GM18520 (cell line): ENCODE measurements at regions not wholly inside any gene's neighbourhood (a gene's known extent, or its start where the extent isn't known, plus 50 kb on each side); places are given as distances from the start of the nearest gene placed in this dataset.
A peak's percentile ranks its signal among the peaks of the same experiment; 100 is the strongest.
"Not testable (repeated sequence)": the region's sequence is repeated elsewhere in the genome, so short reads cannot be mapped to it uniquely, and the experiment has no call there.

Experiments
- ATAC-seq: cut with Tn5 transposase; IDR thresholded peaks from one replicate; pipeline ENCODE4 v1.9.1; 2021; ENCODE audit not compliant: unreplicated experiment

GRCh38 chr2:111315188-111315917 lies 194.6 kb downstream of the BCL2L11 start:
- peak; percentile 44 for ATAC-seq

DNA sequence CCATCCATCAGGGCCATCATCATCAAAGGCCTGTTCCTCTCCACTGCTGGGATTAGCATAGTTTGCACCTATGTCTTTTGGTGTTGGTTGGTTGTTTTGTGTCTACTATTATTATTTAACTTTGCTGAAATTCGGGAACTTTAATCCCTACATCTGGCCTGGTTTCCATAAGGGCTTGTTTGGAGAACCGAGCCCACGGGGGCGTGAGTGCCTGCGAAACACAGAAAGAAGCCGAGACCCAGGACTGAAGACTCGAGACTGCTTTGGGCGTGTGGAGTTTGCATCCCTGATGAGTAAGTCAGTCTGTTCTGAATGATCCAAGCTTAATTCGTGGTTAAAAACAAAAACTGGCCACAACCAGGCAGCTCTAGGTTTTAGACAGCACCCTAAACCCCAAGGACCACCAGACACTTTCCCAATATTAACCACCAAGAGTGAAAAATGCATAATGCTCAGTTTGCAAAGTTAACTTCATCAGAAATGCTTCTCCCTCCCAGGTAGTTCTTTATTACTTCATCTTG lies 195.6 kb downstream of the BCL2L11 start:
- ATAC-seq = not testable (repeated sequence)

GRCh38 chr2:111316881-111317549 lies 196.3 kb downstream of the BCL2L11 start:
- ATAC-seq = not testable (repeated sequence)

- not testable (repeated sequence) for ATAC-seq
Measured at GRCh38 chr2:111319552-111319951, 198.8 kb downstream of the BCL2L11 start.

DNA sequence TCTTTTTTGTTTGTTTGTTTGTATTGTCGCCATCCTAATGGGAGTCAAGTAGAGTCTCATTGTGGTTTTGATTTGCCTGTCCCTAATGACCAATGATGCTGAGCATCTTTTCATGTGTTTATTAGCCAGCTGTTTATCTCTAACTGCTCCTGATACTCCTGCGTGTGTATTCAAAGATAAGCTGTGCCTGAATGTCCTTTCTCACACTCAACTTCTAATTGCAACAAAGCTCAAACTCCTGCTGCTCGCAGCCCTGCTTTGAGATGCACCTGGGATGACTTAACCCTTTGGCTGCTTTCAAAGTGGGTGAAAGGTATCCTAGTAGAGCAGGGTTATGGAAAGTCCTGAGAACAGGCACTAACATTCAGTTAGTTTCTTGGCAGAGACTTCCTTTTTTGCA lies 199.6 kb downstream of the BCL2L11 start:
- not testable (repeated sequence) for ATAC-seq

DNA sequence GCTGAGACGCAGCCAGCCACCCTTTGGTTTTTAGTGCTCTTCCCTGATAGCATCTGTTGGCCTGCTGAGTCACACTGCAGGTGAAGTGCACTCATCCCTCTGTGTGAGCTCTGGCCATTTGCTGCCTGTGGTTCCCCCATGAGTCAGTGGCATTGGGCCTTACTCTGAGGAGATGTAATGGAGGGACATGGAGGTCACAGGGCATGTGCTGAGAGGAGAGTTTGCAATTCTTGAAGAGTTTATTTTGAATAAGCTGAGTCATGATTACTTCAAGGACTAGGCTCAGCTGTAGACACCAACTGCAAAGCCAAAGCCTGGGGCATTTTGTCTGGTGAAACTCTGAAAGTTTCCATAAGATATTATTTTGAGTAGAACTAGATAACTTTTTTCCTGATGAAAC lies 200.3 kb downstream of the BCL2L11 start:
- not testable (repeated sequence) for ATAC-seq

DNA sequence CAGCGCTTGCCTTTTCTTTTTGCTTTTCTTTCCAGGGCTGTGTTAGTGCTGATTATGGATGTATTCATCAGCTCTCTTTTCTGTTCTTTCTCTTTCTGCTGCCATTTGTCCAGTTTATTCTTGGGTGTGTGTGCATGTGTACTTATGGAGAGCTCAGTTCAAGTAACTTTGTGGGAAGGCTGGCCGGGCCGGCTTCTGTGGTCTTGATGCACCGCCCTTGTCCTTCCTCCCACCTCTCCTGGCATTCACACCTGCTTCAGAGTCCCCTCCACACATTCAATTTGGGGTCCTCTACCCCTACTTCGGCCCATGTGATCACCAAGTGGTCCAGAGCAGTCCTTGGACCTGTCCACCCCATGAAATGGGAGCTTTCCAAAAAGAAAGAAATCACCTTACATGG lies 202.7 kb downstream of the BCL2L11 start:
- ATAC-seq = not testable (repeated sequence)

DNA sequence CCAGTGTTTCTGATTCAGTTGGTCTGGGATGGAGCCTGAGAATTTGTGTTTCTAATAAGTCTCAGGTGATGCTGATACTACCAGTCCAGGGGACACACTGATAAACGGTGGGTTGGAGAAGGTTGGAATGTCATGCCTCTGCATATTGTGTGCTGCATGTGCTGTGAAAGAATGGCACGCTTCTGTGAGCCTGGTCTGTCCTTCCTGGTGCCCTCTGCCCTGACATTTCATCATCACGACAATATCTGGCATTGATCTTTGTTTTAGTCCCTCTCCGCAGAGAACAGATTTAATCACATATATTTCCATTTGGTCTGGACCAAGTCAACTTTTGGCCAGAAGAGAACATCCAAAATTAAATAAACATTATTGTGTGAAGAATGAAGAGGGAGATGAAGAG lies 207.0 kb downstream of the BCL2L11 start:
- not testable (repeated sequence) for ATAC-seq

DNA sequence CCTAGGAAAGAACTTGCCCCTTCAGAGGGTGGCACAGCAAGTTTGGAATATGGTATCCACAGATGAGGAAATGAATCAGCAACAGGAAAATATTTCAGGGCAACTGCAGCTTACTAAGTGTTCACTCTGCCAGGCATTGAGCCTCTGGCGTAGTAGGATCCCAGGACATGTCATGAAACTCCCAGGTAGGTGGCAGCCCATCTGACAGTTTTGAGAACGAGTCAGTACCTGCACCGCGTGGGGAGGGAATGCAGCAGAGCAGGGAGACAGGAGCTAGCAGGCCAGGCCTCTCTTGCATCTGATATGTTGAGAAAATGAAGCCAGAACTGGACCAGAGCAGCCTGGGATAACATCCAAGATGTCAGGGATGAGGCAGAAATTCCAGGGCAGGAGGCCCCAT lies 208.6 kb downstream of the BCL2L11 start:
- not testable (repeated sequence) for ATAC-seq

DNA sequence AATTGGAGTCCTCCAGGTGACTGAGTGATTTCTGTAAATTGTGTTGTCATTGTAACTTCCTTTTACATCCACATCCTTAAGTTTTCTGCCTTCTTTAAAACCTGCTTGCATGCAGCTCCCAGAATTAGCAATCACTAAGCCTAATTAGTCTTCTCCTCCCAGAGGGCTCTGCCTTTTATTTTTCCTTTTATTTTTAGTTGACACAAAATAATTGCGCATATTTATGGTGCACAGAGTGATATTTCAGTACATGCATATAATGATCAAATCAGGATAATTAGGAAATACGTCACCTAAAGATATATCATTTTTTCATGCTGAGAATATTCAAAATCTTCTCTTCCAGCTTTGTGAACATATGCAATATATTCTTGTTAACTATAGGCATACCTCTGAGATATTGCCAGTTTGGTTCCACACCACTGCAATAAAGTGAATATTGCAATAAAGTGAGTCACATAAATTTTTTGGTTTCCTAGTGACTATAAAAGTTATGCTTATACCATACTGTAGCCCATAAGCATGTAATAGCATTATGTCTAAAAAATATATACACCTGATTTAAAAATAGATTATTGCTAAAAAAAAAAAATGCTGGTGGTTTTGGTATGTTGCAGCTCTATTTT lies 210.5 kb downstream of the BCL2L11 start:
- not testable (repeated sequence) for ATAC-seq

- ATAC-seq = not testable (repeated sequence)
Measured at GRCh38 chr2:111335220-111335907, 214.7 kb downstream of the BCL2L11 start.

DNA sequence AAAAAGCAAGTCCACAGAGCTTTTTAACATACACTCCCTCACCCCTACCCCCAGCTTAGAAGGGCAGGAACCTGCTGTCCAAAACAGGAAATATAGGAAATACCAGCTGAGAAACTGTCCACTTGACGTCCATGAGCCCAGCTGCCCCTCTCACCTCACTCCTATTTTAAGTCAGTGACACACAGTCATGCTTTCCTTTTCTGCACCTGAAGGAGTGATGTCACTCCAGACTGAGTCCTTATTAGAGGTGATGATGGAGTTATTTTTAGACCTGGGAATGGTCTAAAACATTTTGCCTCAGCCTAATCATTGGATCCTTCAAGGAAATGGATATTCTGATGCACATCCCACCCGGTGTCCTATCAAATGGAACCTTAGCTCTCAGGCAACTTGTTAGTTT lies 217.8 kb downstream of the BCL2L11 start:
- ATAC-seq = not testable (repeated sequence)

- ATAC-seq = not testable (repeated sequence)
Measured at GRCh38 chr2:111339476-111339875, 218.8 kb downstream of the BCL2L11 start.

DNA sequence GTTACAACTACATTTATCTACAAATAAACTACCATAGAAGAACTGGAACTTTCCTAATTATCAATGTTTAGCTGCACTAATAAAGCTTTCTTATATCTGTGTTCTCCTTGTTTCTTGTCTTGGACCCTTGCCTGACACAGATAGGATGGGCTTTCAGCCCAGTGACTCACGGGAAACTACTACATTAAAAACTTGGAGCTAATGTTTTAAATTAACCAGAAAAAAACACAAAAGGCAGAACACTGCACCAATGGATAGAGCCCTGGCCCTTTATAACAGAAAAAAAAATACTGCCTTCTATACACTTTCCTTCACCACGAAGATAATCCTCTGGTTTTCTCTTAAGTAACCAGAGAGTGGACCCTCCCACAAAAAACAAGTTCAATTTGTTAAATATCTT lies 223.9 kb downstream of the BCL2L11 start:
- not testable (repeated sequence) for ATAC-seq

- ATAC-seq = not testable (repeated sequence)
Measured at GRCh38 chr2:111345439-111345838, 224.7 kb downstream of the BCL2L11 start.

- ATAC-seq = not testable (repeated sequence)
Measured at GRCh38 chr2:111346018-111346930, 225.6 kb downstream of the BCL2L11 start.

- not testable (repeated sequence) for ATAC-seq
Measured at GRCh38 chr2:111347695-111348094, 227.0 kb downstream of the BCL2L11 start.

GRCh38 chr2:111348316-111348715 lies 227.6 kb downstream of the BCL2L11 start:
- not testable (repeated sequence) for ATAC-seq

DNA sequence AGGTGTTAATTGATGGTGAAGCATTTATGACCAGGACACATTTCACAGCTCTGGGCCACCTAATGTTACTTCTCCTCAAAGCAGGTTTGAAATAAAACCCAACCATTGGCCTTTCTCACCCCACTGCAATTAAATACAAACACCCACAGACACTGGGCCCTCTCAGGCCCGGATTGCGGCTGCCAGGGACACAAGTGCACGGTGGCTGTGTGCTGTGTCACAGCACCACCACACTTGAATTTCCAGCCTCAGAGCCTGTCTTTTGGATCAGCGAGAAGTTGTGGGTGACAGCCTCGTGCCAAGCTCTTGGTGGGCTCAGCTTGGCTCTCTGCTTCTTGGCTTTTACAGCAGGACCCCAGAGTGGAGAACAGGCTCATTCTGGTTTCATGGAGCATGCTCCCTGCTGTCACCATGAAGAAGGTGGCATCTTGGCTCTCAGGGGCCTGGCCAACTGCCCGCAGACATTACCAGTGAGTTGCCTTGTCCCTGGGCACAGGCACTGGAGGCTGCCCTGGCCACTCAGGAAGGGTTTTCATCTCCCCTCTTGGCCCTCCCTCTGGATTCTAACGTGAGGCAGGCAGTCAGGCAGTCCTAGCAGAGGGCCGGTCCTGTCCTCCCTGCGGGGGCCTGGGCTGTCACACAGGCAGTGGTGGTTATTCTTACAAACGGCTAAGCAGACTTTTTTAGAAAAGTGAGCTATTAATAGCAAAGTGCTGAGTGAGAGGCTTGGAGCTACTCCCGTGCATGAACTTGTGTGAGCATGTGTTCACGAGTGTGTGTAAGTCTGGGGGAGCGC lies 234.5 kb downstream of the BCL2L11 start:
- ATAC-seq = not testable (repeated sequence)
